Epidermal melanocyte (primary cell): ENCODE measurements at regions not wholly inside any gene's neighbourhood (a gene's known extent, or its start where the extent isn't known, plus 50 kb on each side); places are given as distances from the start of the nearest gene placed in this dataset.
A peak's percentile ranks its signal among the peaks of the same experiment; 100 is the strongest.
"Not testable (repeated sequence)": the region's sequence is repeated elsewhere in the genome, so short reads cannot be mapped to it uniquely, and the experiment has no call there.

Experiments
- DNase-seq: peaks from one replicate; pipeline ENCODE4 v3.0.0; 2011; ENCODE audit warnings: low spot score; ENCODE audit not compliant: insufficient read length

GRCh38 chr6:154629127-154629526, 104.1 kb upstream of the SCAF8 start:
- no peak for DNase-seq

GRCh38 chr6:154632119-154632518, 101.1 kb upstream of the SCAF8 start:
- DNase-seq: no peak

- DNase-seq: no peak
These were observed 95.8 kb upstream of the SCAF8 start for GRCh38 chr6:154637392-154637791.

DNA sequence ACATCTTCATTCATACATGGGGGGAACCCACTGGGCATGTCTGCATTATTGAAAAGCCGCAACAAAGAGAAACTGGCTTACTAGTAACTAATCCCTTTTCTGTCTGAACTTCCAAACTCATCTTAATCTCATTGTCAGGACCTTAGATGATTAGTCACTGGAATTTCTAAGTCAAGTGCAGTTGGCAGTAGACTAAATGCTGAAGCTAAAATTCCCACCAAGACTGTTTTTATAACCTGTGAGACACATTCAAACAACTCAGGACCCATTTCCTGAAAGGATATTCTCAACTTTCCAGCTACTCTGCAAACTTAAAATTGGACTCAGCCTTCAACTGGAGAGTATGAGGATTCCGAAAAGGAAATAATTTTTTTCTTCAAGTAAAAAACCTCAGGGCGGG, 94.8 kb upstream of the SCAF8 start:
- no peak for DNase-seq

GRCh38 chr6:154639196-154639595, 94.0 kb upstream of the SCAF8 start:
- DNase-seq: not testable (repeated sequence)

DNA sequence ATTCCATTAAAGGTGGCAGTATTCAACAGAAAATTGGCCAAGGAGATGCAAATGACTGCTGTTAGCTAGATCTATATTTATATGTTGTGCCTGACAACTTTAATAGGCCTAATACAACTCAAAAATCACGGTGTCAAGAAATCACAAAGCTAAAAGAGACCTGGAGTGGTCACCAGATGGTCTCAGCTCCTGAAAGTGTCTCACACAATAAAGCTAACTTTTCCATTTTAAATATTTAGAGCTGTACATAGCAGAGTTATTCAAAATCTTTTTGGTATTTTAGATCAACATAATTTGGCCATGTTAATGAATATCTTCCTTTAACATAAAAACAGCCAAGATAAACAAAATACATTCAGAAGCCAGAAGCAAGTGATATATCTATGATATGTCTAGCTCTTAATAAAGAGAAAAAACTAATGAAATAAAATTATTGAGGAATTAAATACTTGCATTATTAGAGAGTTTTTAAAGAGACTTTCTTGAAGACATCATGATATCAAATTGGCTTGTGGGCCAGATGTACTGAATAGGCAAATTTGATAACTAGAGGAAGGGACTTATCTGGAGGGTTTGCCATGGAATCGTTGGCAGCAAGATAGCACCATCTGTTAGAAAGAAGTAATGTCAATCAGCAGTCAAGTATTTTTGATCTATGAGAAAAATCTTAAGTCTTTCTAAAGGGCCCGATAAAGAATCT, 84.9 kb upstream of the SCAF8 start:
- no peak for DNase-seq

GRCh38 chr6:154648888-154649205, 84.4 kb upstream of the SCAF8 start:
- DNase-seq: peak; percentile 16

GRCh38 chr6:154649721-154650120, 83.5 kb upstream of the SCAF8 start:
- no peak for DNase-seq

DNA sequence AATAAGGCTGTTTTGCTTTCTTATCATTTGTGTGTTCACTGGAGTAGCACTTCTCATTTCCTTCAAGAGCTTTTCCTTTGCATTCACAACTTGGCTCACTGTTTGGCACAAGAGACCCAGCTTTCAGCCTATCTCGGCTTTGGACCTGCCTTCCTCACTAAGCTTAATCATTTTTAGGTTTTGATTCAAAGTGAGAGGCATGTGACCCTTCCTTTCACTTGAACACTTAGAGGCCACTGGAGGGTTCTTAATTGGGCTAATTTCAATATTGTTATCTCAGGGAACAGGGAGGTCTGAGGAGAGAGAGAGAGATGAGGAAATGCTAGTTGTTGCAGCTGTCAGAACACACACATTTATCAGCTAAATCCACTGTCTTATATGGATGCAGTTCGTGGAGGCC, 82.9 kb upstream of the SCAF8 start:
- DNase-seq: no peak

- no peak for DNase-seq
These were observed 81.6 kb upstream of the SCAF8 start for GRCh38 chr6:154651656-154652055.

DNA sequence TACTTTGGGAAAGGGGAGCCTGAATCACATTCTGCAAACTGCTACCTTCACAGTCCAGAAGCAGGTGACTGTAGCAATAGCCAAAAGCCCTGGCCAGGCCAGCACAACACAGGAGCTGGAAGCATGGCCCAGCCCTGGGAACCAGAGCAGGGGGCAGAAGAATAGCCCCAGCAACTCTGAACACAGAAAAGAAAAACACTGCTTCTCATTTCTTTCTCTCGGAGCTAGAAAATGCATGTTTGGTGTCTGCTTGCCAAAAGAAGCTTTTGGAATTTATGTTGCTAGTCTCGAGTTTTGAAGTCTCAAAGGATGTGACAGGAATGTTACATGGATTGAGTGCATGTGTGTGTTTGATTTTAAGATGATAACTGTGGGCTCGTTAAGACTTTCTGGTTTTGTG, 79.8 kb upstream of the SCAF8 start:
- DNase-seq: no peak

DNA sequence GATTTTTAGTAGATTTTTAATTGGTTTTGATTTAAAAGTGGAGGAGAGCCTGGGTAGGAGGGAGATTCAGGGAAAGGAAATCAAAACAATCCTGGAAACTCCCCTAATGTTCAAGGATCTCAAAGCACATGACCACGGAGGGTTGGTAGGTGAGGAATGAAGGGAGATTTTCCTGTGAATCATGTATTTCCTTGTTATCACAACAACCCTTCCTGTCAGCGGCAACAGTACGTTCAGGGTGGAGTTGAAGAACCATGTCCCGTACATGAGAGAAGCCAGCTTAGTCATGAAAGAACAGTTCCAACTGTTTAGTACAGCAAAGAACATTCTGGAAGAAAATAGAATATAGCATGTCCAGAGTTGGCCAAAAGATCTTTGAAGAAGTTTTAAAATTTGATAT, 79.4 kb upstream of the SCAF8 start:
- no peak for DNase-seq

GRCh38 chr6:154656660-154657059, 76.6 kb upstream of the SCAF8 start:
- no peak for DNase-seq

GRCh38 chr6:154661768-154662167, 71.4 kb upstream of the SCAF8 start:
- DNase-seq: no peak

DNA sequence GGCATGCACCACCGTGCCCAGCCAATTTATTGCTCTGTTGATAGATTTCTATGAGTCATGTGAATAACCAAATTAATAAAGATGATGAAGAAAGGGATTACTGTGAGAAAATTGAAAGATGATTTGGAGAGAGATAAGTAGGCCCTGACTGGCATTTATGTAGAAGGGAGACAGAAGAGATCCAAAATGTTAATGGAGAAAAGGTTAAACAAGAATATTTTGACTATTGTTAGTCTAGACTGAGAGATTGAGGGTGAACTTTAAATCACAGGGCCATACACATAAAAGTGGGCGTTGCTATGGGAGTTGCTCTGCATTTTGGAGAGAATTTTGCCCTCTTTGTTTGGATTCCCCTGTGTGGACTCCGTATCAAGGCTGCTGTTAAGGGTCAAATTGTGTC, 68.9 kb upstream of the SCAF8 start:
- no peak for DNase-seq

DNA sequence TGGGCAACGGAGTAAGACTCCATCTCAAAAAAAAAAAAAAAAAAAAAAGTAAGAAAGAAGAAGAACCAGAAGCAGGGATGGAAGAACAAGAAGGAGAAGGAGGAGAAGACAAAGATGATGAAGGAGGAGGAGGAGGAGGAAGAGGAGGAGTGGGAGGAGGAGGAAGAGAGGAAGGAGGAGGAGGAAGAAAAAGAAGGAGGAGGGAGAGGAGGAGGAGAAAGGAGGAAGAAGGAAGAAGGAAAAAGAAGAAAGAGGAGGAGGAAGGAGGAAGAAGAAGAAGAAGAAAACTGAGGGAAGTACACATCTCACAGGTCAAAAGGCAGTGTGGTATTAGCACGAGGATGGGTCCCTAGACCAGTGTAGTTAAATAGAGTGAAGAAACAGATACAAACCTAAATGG, 65.1 kb upstream of the SCAF8 start:
- DNase-seq: no peak

DNA sequence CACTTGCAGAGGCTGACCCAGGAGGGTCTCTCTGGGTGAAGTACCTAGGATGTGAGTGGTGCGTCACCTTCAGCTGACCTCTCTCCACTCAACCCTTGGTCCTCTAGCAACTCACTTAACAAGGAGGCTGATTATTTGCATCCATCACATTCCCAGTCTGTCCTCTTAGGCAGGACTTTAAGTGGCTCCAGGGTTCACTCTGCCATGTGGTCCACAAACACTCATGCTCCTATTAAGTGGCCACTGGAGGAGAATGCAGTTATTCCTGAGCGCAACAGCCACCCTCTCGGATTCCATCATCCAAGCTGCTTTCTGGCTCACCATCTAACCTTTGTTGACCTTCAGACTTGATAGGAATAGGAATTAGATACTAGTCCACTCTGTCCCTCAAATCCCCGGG, 61.1 kb upstream of the SCAF8 start:
- no peak for DNase-seq

DNA sequence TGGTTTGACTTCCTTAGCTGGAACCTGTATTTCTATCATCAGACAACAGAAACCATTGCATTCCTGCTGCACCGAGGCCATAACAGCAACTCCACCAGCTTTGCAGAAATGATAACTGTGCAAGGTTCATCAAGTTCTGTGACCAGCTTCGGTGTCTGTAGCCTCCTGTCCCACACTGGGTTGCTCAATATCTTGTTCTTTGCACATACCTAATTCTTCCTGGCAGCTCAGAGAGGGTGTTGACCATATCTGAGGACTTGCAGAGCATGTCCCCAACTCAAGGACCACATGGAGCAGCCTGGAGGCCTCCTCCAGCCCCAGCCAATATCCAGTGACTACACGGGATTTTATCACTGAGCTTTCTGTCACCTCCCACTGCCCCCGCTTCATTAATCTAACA, 59.3 kb upstream of the SCAF8 start:
- no peak for DNase-seq

- peak; percentile 97 for DNase-seq
These were observed 57.6 kb upstream of the SCAF8 start for GRCh38 chr6:154675602-154676088.

DNA sequence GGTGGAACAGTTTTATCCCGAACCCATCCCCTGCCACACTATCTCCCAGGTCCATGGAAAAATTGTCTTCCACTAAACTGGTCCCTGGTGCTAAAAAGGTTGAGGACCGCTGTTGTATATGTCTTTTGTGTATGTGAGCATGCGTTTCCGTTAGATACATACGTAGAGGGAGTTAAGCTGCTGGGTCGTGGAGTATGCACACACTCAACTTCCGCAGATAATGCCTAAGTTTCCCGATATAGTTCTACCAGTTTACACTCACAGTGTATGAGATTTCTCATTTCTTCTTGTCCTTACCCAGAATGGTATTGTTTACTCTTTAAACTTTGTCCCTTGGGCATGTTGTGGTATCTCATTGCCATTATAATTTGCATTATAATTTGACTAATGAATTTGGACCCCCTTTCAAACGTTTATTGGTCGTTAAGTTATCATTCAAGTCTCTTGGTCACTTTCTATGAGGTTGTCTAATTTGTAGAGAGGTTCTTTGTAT, 50.5 kb upstream of the SCAF8 start:
- DNase-seq: no peak
